WTC11 (cell line): ENCODE measurements at regions not wholly inside any gene's neighbourhood (a gene's known extent, or its start where the extent isn't known, plus 50 kb on each side); places are given as distances from the start of the nearest gene placed in this dataset.

ENCODE experiments used
- ATAC-seq: fragments of 200-7000 bp; cut with Tn5 transposase; 2 replicates; pipeline ENCODE4 v1.10.0; 2021; ENCODE audit warnings: mild to moderate bottlenecking, moderate library complexity
- CTCF ChIA-PET: fragments of 300-600 bp; sonication (Branson Sonifier 250); formaldehyde crosslinking; loops from one replicate; lab custom pipeline; 2021; ENCODE audit warnings: antibody characterized with exemption; lab: Charles Lee
- POLR2A ChIA-PET: fragments of 350-600 bp; sonication (Branson Sonifier 250); formaldehyde crosslinking; loops from one replicate; lab custom pipeline; 2021; ENCODE audit warnings: antibody characterized with exemption; lab: Charles Lee
- DNase-seq: peaks from one replicate; pipeline ENCODE4 v3.0.0; 2021; ENCODE audit warnings: low spot score
- H3K27ac Mint-ChIP-seq: 2 replicates; pipeline ENCODE4 v1.8.0; 2021; ENCODE audit warnings: mixed read lengths
- H3K27me3 Mint-ChIP-seq: 2 replicates; pipeline ENCODE4 v1.8.0; 2021; ENCODE audit warnings: low read depth, mild to moderate bottlenecking, moderate library complexity, mixed read lengths
- H3K36me3 Mint-ChIP-seq: 2 replicates; pipeline ENCODE4 v1.8.0; 2021; ENCODE audit warnings: mixed read lengths
- H3K4me1 Mint-ChIP-seq: 2 replicates; pipeline ENCODE4 v1.8.0; 2022; ENCODE audit warnings: mixed read lengths
- H3K4me3 Mint-ChIP-seq: 2 replicates; pipeline ENCODE4 v1.8.0; 2021; ENCODE audit warnings: mild to moderate bottlenecking, moderate library complexity, mixed read lengths
- H3K9me3 Mint-ChIP-seq: 2 replicates; pipeline ENCODE4 v1.8.0; 2021; ENCODE audit warnings: mixed read lengths
- EMX1 ChIP-seq: fragments of 250-450 bp; sonication (Bioruptor Pico); IDR thresholded peaks from 2 replicates; pipeline ENCODE4 v1.8.0; 2021; ENCODE audit warnings: mild to moderate bottlenecking
- FOXJ3 ChIP-seq: sonication (generic); formaldehyde crosslinking; IDR thresholded peaks from 2 replicates; pipeline ENCODE4 v1.9.0; 2021; ENCODE audit warnings: missing genetic modification reagents, mild to moderate bottlenecking, borderline replicate concordance
- NFATC4 ChIP-seq: fragments of 250-450 bp; sonication (Bioruptor Pico); IDR thresholded peaks from 2 replicates; pipeline ENCODE4 v1.9.0; 2021; ENCODE audit warnings: mild to moderate bottlenecking
- NFE2L1 ChIP-seq: sonication (generic); formaldehyde crosslinking; IDR thresholded peaks from 2 replicates; pipeline ENCODE4 v1.8.1; 2023; ENCODE audit warnings: missing genetic modification reagents
- OVOL2 ChIP-seq: fragments of 250-450 bp; sonication (Bioruptor Pico); IDR thresholded peaks from 2 replicates; pipeline ENCODE4 v1.9.0; 2021; ENCODE audit warnings: mild to moderate bottlenecking, borderline replicate concordance
- PREB ChIP-seq: sonication (generic); formaldehyde crosslinking; IDR thresholded peaks from 2 replicates; pipeline ENCODE4 v1.8.1; 2022; ENCODE audit warnings: mild to moderate bottlenecking, missing genetic modification reagents, moderate library complexity, borderline replicate concordance
- SOX15 ChIP-seq: fragments of 250-450 bp; sonication (Bioruptor Pico); IDR thresholded peaks from 2 replicates; pipeline ENCODE4 v1.9.0; 2021; ENCODE audit warnings: mild to moderate bottlenecking
- ZBTB21 ChIP-seq: sonication (generic); formaldehyde crosslinking; IDR thresholded peaks from 2 replicates; pipeline ENCODE4 v1.8.1; 2023; ENCODE audit warnings: mild to moderate bottlenecking, missing genetic modification reagents, borderline replicate concordance
- ZNF219 ChIP-seq: sonication (generic); formaldehyde crosslinking; IDR thresholded peaks from 2 replicates; pipeline ENCODE4 v1.8.0; 2023; ENCODE audit warnings: missing genetic modification reagents, mild to moderate bottlenecking, borderline replicate concordance
- ZNF232 ChIP-seq: sonication (generic); formaldehyde crosslinking; IDR thresholded peaks from 2 replicates; pipeline ENCODE4 v1.8.0; 2022; ENCODE audit warnings: mild to moderate bottlenecking, missing genetic modification reagents
- ZNF396 ChIP-seq: fragments of 250-450 bp; sonication (Bioruptor Pico); IDR thresholded peaks from 2 replicates; pipeline ENCODE4 v1.8.0; 2021; ENCODE audit warnings: mild to moderate bottlenecking, moderate library complexity, borderline replicate concordance
- ZSCAN18 ChIP-seq: fragments of 250-450 bp; sonication (Bioruptor Pico); IDR thresholded peaks from 2 replicates; pipeline ENCODE4 v2.1.2; 2022; ENCODE audit warnings: mild to moderate bottlenecking, moderate library complexity
- TF ChIP-seq, protein P1 (sequence below): sonication (generic); formaldehyde crosslinking; IDR thresholded peaks from 2 replicates; pipeline ENCODE4 v1.8.1; 2022; ENCODE audit warnings: low read depth, mild to moderate bottlenecking, moderate library complexity, missing genetic modification reagents, borderline replicate concordance
- TF ChIP-seq, protein P2 (sequence below): sonication (generic); formaldehyde crosslinking; IDR thresholded peaks from 2 replicates; pipeline ENCODE4 v1.8.1; 2023; ENCODE audit warnings: mild to moderate bottlenecking, missing genetic modification reagents, moderate library complexity
- TF ChIP-seq, protein P3 (sequence below): sonication (generic); formaldehyde crosslinking; IDR thresholded peaks from 2 replicates; pipeline ENCODE4 v1.8.0; 2022; ENCODE audit warnings: mild to moderate bottlenecking, missing genetic modification reagents

DNA sequence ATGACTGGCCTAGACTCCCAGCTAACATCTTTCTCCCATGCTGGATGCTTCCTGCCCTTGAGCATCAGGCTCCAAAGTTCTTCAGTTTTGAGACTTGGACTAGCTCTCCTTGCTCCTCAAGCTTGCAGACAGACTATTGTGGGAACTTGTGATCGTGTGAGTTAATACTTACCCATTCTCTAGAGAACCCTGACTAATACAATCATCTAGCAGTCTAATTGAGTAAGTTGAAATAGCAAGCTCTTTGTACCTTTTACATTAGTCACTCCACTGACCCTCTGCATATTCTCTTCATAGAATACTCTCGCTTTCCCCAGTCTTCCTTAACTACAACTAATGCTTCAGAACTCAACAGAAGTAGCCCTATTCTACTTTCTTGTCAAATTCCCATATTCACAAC, 434.6 kb upstream of the NXPH2 start (continued):
- TF ChIP-seq, protein P1, sequence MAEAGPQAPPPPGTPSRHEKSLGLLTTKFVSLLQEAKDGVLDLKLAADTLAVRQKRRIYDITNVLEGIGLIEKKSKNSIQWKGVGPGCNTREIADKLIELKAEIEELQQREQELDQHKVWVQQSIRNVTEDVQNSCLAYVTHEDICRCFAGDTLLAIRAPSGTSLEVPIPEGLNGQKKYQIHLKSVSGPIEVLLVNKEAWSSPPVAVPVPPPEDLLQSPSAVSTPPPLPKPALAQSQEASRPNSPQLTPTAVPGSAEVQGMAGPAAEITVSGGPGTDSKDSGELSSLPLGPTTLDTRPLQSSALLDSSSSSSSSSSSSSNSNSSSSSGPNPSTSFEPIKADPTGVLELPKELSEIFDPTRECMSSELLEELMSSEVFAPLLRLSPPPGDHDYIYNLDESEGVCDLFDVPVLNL (CRISPR knock-in tag) = no peak
- TF ChIP-seq PREB (CRISPR knock-in tag) = no peak
- no peak for TF ChIP-seq ZNF232 (CRISPR knock-in tag)

GRCh38 chr2:139209586-139209985, 429.4 kb upstream of the NXPH2 start:
- no peak for ATAC-seq
- CTCF ChIA-PET = interaction anchor here (0.6 kb wide), 1 partner anchor 504 kb away, joined by 7 read pairs; no protein-coding TSS in a partner anchor
- no peaks in the 10 kb centered on the region for H3K36me3 Mint-ChIP-seq
- no peak overlapping the region for H3K4me3 Mint-ChIP-seq
- H3K27me3 Mint-ChIP-seq = no peaks in the 10 kb centered on the region
- POLR2A ChIA-PET = no interaction called here
- peaks cover 10% of the 10 kb centered on the region for H3K9me3 Mint-ChIP-seq
- no peak for DNase-seq
- H3K4me1 Mint-ChIP-seq = no peaks in the 10 kb centered on the region
- TF ChIP-seq FOXJ3 (CRISPR knock-in tag) = no peak
- TF ChIP-seq EMX1 (CRISPR knock-in tag) = no peak
- TF ChIP-seq NFATC4 (CRISPR knock-in tag) = no peak
- H3K27ac Mint-ChIP-seq = no peak overlapping the region

GRCh38 chr2:139201516-139201915, 421.3 kb upstream of the NXPH2 start:
- Mint-ChIP-seq H3K4me1 (no peaks in the 10 kb centered on the region), H3K9me3 (no peaks in the 10 kb centered on the region), H3K4me3 (no peak overlapping the region), H3K36me3 (no peaks in the 10 kb centered on the region), H3K27ac (no peak overlapping the region), H3K27me3 (no peaks in the 10 kb centered on the region)
- ChIA-PET POLR2A (no interaction called here), CTCF (no interaction called here)
- DNase-seq (no peak), ATAC-seq (no peak)
- no peak for TF ChIP-seq OVOL2 (CRISPR knock-in tag)

DNA sequence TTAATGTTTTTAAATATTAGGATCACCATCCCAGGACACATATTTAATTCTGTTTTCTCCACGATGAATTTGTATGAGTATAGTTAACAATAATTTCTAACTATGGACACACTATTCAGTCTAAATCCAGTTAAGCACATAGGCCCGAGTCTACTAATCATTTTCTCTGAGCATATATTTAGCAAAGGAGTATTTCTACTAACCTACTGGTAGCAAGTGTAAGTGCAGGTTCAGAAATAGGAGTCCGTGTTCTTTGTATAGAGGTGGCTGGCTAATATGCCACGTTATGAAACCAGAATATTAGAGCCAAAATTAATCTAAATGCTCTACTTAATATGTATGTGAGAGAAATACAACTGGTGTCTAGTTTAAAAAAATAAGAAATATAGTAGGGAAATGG, 416.6 kb upstream of the NXPH2 start:
- H3K27me3 Mint-ChIP-seq = no peaks in the 10 kb centered on the region
- DNase-seq = no peak
- ATAC-seq = no peak
- no peak overlapping the region for H3K4me3 Mint-ChIP-seq
- H3K4me1 Mint-ChIP-seq = no peaks in the 10 kb centered on the region
- POLR2A ChIA-PET = no interaction called here
- H3K27ac Mint-ChIP-seq = no peak overlapping the region
- H3K9me3 Mint-ChIP-seq = no peaks in the 10 kb centered on the region
- CTCF ChIA-PET = no interaction called here
- TF ChIP-seq ZSCAN18 (CRISPR knock-in tag) (no peak), SOX15 (no peak), ZBTB21 (CRISPR knock-in tag) (no peak), ZNF219 (CRISPR knock-in tag) (no peak)
- TF ChIP-seq, protein P1 (CRISPR knock-in tag) = no peak
- TF ChIP-seq, all 79 proteins: peak for 0
- no peaks in the 10 kb centered on the region for H3K36me3 Mint-ChIP-seq

DNA sequence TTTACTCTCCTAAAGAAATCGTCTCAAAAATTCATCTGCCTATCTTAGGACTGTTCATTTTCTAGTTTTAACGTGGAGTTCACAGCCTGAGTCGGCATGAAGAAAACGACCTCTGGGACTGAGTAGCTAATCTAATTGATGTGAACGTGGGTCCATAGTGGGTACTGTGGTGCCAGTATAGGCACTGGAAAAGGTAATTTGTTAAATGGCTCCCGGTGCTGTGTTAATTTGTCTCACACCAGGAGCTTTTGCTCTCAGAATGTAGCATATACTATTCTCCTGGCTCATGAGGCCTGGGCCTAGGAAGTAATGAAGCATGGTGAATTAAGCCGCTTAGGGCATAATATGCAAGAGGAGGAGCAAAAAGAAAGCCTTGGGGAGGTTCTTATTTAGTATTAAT, 414.4 kb upstream of the NXPH2 start:
- Mint-ChIP-seq H3K36me3 (no peaks in the 10 kb centered on the region), H3K27me3 (no peaks in the 10 kb centered on the region), H3K4me1 (no peaks in the 10 kb centered on the region), H3K4me3 (no peak overlapping the region), H3K9me3 (no peaks in the 10 kb centered on the region), H3K27ac (no peak overlapping the region)
- TF ChIP-seq ZNF232 (CRISPR knock-in tag) (no peak), NFE2L1 (CRISPR knock-in tag) (no peak), ZNF396 (CRISPR knock-in tag) (no peak)
- TF ChIP-seq, protein P2, sequence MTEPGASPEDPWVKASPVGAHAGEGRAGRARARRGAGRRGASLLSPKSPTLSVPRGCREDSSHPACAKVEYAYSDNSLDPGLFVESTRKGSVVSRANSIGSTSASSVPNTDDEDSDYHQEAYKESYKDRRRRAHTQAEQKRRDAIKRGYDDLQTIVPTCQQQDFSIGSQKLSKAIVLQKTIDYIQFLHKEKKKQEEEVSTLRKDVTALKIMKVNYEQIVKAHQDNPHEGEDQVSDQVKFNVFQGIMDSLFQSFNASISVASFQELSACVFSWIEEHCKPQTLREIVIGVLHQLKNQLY (CRISPR knock-in tag) = no peak
- TF ChIP-seq, protein P3, sequence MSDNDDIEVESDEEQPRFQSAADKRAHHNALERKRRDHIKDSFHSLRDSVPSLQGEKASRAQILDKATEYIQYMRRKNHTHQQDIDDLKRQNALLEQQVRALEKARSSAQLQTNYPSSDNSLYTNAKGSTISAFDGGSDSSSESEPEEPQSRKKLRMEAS (CRISPR knock-in tag) = no peak
- DNase-seq (no peak), ATAC-seq (no peak)
- ChIA-PET CTCF (interaction anchor here (0.5 kb wide), 1 partner anchor 123 kb away, joined by 3 read pairs; no protein-coding TSS in a partner anchor), POLR2A (no interaction called here)
